A673 (cell line): ENCODE measurements at regions not wholly inside any gene's neighbourhood (a gene's known extent, or its start where the extent isn't known, plus 50 kb on each side); places are given as distances from the start of the nearest gene placed in this dataset.

Source experiments
- CTCF ChIP-seq: fragments of 300-800, 200-600 bp; sonication (generic); conservative IDR thresholded peaks from 2 replicates; pipeline ENCODE4 v1.5.1; 2017; ENCODE audit warnings: low read depth, mild to moderate bottlenecking, antibody characterized with exemption, low read length, moderate library complexity, mixed read lengths
- EZH2 ChIP-seq: fragments of 200-600 bp; sonication (generic); IDR thresholded peaks from 2 replicates; pipeline ENCODE4 v1.6.1; 2017; ENCODE audit warnings: borderline replicate concordance, low read depth, mild to moderate bottlenecking, mixed read lengths, antibody characterized with exemption, low read length; ENCODE audit not compliant: poor library complexity, severe bottlenecking

- TF ChIP-seq CTCF (no peak), EZH2 (no peak)
These were observed 71.5 kb downstream of the CASP12 start for GRCh38 chr11:104826772-104827171.
